Naive thymus-derived CD8-positive, alpha-beta T cell (primary cell): ENCODE measurements at regions not wholly inside any gene's neighbourhood (a gene's known extent, or its start where the extent isn't known, plus 50 kb on each side); places are given as distances from the start of the nearest gene placed in this dataset.

ENCODE experiments used
- ATAC-seq, 2 donors: fragments of 150-1000 bp; cut with Tn5 transposase in 1 of 2; sonication (Bioruptor Pico), chemical (Tn5 transposase) in 1 of 2; 1 replicate in 1 of 2; 2 replicates in 1 of 2; pipeline ENCODE4 v1.10.0; 2021; ENCODE audit warnings: mild to moderate bottlenecking in 2 of 2, moderate library complexity in 2 of 2
- POLR2A ChIA-PET: fragments of 350-600 bp; sonication (Branson Sonifier 250); formaldehyde crosslinking; loops from one replicate; lab custom pipeline; 2021; ENCODE audit warnings: antibody characterized with exemption; lab: Charles Lee
- DNase-seq, 10 donors: peaks; one replicate each; pipeline versions ENCODE4 v3.0.0 to v3.0.0-alpha.2; 2020 to 2022
- H3K27ac Mint-ChIP-seq, 10 donors: one replicate each; pipeline ENCODE4 v1.8.0; 2020 to 2022; ENCODE audit warnings: mild to moderate bottlenecking in 10 of 10, mixed read lengths in 10 of 10, moderate library complexity in 4 of 10, inconsistent platforms in 1 of 10
- H3K27me3 Mint-ChIP-seq, 5 donors: one replicate each; pipeline ENCODE4 v1.8.0; 2021 to 2022; ENCODE audit warnings: mixed read lengths in 5 of 5
- H3K36me3 Mint-ChIP-seq, 3 donors: one replicate each; pipeline ENCODE4 v1.8.0; 2020 to 2022; ENCODE audit warnings: mixed read lengths in 3 of 3, mild to moderate bottlenecking in 2 of 3, inconsistent platforms in 1 of 3
- H3K4me1 Mint-ChIP-seq, 4 donors: one replicate each; pipeline ENCODE4 v1.8.0; 2021 to 2022; ENCODE audit warnings: mixed read lengths in 4 of 4
- H3K4me3 Mint-ChIP-seq, 10 donors: one replicate each; pipeline ENCODE4 v1.8.0; 2020 to 2022; ENCODE audit warnings: mild to moderate bottlenecking in 10 of 10, mixed read lengths in 10 of 10, moderate library complexity in 6 of 10, inconsistent platforms in 1 of 10
- H3K9me3 Mint-ChIP-seq, 9 donors: one replicate each; pipeline ENCODE4 v1.8.0; 2020 to 2022; ENCODE audit warnings: mixed read lengths in 9 of 9, mild to moderate bottlenecking in 3 of 9, inconsistent platforms in 1 of 9, moderate library complexity in 1 of 9

DNA sequence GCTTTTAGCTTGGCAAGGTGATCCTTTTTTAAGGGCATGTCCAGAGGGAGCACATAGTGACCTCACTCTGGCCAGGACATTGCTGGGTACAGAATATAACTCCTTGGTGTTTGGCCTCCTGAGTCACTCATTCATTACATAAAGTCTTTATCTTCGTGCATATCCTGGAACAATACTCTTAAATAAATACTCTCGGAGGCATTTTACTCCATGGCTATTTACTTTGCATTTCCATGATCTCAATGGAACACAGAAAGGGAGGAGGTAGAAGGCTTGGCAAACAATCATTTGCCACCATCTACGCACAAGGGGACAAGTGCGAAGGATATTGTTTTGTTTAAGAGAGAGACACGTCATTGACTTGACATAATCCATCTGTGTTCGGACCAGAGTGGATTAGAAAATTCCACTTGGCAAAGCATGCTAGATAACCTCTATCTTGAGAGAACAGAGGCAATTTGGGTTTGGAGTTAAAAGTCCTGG lies 210.0 kb downstream of the IRS2 start:
- Mint-ChIP-seq H3K4me3 (no peak overlapping the region), H3K36me3 (no peaks in the 10 kb centered on the region), H3K4me1 (peaks cover 0 to 2% (median under 1%) of the 10 kb centered on the region in 4 donors), H3K9me3 (peaks cover 0 to 6% (median 0%) of the 10 kb centered on the region in 9 donors), H3K27ac (no peak overlapping the region), H3K27me3 (no peaks in the 10 kb centered on the region)
- POLR2A ChIA-PET: no interaction called here
- no peak for ATAC-seq
- no peak for DNase-seq

- ATAC-seq (no peak), DNase-seq (no peak)
- Mint-ChIP-seq H3K4me1 (peaks cover 2 to 8% (median 3%) of the 10 kb centered on the region in 4 donors), H3K36me3 (no peaks in the 10 kb centered on the region), H3K27ac (no peak overlapping the region), H3K4me3 (no peak overlapping the region), H3K27me3 (no peaks in the 10 kb centered on the region), H3K9me3 (peaks cover 0 to 3% (median 0%) of the 10 kb centered on the region in 9 donors)
- POLR2A ChIA-PET: no interaction called here
These were observed 210.6 kb downstream of the IRS2 start for GRCh38 chr13:109575821-109576220.

- Mint-ChIP-seq H3K4me1 (peaks cover 13 to 22% (median 17%) of the 10 kb centered on the region in 4 donors), H3K36me3 (no peaks in the 10 kb centered on the region), H3K27me3 (no peaks in the 10 kb centered on the region), H3K4me3 (no peak overlapping the region), H3K9me3 (peaks cover 0 to 3% (median 0%) of the 10 kb centered on the region in 9 donors), H3K27ac (peak overlapping the region in 5 of 10 donors; percentile 3 to 54 (median 30))
- DNase-seq (no peak), ATAC-seq (no peak)
- POLR2A ChIA-PET: no interaction called here
These were observed 214.0 kb downstream of the IRS2 start for GRCh38 chr13:109572389-109572788.

GRCh38 chr13:109569958-109570711 lies 216.2 kb downstream of the IRS2 start:
- H3K9me3 Mint-ChIP-seq: no peaks in the 10 kb centered on the region
- H3K4me1 Mint-ChIP-seq: peaks cover 13 to 22% (median 17%) of the 10 kb centered on the region in 4 donors
- H3K36me3 Mint-ChIP-seq: no peaks in the 10 kb centered on the region
- ATAC-seq (peak; percentile 76 to 98), DNase-seq (peak in 8 of 10 donors; percentile 1 to 70 (median 36))
- no peaks in the 10 kb centered on the region for H3K27me3 Mint-ChIP-seq
- peak overlapping the region; percentile 36 to 78 (median 64) for H3K4me3 Mint-ChIP-seq
- H3K27ac Mint-ChIP-seq: peak overlapping the region; percentile 50 to 94 (median 80)
- POLR2A ChIA-PET: no interaction called here

GRCh38 chr13:109568339-109568818 lies 218.0 kb downstream of the IRS2 start:
- Mint-ChIP-seq H3K4me1 (peaks cover 13 to 22% (median 17%) of the 10 kb centered on the region in 4 donors), H3K27ac (peak overlapping the region in 1 of 10 donors; percentile 76), H3K9me3 (no peaks in the 10 kb centered on the region), H3K36me3 (no peaks in the 10 kb centered on the region), H3K27me3 (no peaks in the 10 kb centered on the region), H3K4me3 (no peak overlapping the region)
- DNase-seq: no peak
- POLR2A ChIA-PET: no interaction called here
- no peak for ATAC-seq

DNA sequence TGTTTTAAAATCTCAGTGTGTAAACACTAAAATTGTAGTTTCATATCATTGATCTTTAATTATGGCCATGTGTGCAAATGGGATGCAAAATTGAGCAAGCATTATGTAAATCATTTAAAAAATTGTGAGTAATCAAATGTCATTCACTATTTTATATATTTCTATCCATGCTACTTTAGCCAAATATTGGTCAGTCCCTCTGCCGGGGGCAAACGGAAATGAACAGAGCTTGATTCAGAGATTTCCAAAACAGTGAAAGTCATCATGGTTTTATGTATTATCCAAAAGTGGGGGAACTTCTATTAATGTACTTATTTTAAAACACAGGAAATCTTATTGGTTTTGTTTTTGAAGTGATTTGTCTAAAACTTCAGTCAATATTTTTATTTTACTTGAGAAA lies 219.1 kb downstream of the IRS2 start:
- DNase-seq: no peak
- POLR2A ChIA-PET: no interaction called here
- no peak for ATAC-seq
- Mint-ChIP-seq H3K4me1 (peaks cover 13 to 22% (median 16%) of the 10 kb centered on the region in 4 donors), H3K27me3 (no peaks in the 10 kb centered on the region), H3K4me3 (no peak overlapping the region), H3K9me3 (no peaks in the 10 kb centered on the region), H3K27ac (no peak overlapping the region), H3K36me3 (no peaks in the 10 kb centered on the region)

- DNase-seq: no peak
- no peak overlapping the region for H3K4me3 Mint-ChIP-seq
- H3K9me3 Mint-ChIP-seq: peaks cover 0 to 3% (median 0%) of the 10 kb centered on the region in 9 donors
- H3K36me3 Mint-ChIP-seq: no peaks in the 10 kb centered on the region
- H3K27me3 Mint-ChIP-seq: no peaks in the 10 kb centered on the region
- H3K4me1 Mint-ChIP-seq: peaks cover 12 to 16% (median 14%) of the 10 kb centered on the region in 4 donors
- no peak for ATAC-seq
- POLR2A ChIA-PET: no interaction called here
- H3K27ac Mint-ChIP-seq: no peak overlapping the region
These were observed 220.5 kb downstream of the IRS2 start for GRCh38 chr13:109565877-109566276.

DNA sequence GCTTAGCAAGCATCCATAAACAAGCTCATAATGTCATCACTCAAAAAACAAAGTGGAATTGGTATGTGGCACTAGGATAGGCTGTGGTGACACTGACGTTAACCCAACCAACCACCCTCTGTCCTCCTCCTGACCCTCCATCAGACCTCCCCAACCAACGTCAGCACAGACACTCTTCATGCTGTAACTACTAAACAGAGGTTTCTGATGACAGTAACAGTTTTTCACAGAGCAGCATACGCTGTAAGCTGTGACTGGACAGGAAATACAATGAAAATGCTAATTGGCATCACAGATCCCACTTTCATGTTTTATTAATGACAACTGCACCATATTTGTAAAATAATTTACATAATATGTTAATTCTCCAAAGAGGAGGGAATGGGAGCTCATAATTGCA lies 238.0 kb downstream of the IRS2 start:
- ATAC-seq (no peak), DNase-seq (no peak)
- POLR2A ChIA-PET: no interaction called here
- no peak overlapping the region for H3K4me3 Mint-ChIP-seq
- H3K4me1 Mint-ChIP-seq: peaks cover 5 to 14% (median 8%) of the 10 kb centered on the region in 4 donors
- H3K9me3 Mint-ChIP-seq: peaks cover 0 to 2% (median 0%) of the 10 kb centered on the region in 9 donors
- no peak overlapping the region for H3K27ac Mint-ChIP-seq
- H3K36me3 Mint-ChIP-seq: no peaks in the 10 kb centered on the region
- peaks cover 0 to 5% (median 3%) of the 10 kb centered on the region in 5 donors for H3K27me3 Mint-ChIP-seq

DNA sequence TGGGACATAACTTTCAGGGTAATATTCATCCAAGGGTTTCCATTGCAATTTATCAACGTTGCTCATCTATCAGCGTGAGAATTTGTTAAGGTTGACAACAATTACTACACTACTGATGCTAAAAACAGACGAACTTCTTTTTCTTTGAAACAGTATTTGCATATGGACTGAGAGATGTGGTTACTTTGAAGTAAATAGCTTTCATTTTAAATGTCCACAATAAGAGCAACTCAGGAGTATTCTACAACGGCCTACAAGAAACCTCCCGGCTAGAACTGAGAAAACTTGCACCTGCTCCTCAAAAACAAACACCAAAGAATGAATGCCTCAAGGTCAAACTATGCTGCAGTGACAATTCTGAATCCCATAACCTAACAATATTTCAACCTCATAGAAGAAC lies 238.4 kb downstream of the IRS2 start:
- Mint-ChIP-seq H3K4me3 (no peak overlapping the region), H3K9me3 (no peaks in the 10 kb centered on the region), H3K4me1 (peaks cover 8 to 17% (median 12%) of the 10 kb centered on the region in 4 donors), H3K36me3 (no peaks in the 10 kb centered on the region), H3K27me3 (peaks cover 0 to 5% (median 0%) of the 10 kb centered on the region in 5 donors), H3K27ac (no peak overlapping the region)
- ATAC-seq: no peak
- POLR2A ChIA-PET: no interaction called here
- no peak for DNase-seq

GRCh38 chr13:109545931-109546330 lies 240.5 kb downstream of the IRS2 start:
- peaks cover 9 to 17% (median 13%) of the 10 kb centered on the region in 4 donors for H3K4me1 Mint-ChIP-seq
- no peak overlapping the region for H3K4me3 Mint-ChIP-seq
- no peaks in the 10 kb centered on the region for H3K9me3 Mint-ChIP-seq
- ATAC-seq (no peak), DNase-seq (no peak)
- no peak overlapping the region for H3K27ac Mint-ChIP-seq
- peaks cover 0 to 5% (median 0%) of the 10 kb centered on the region in 5 donors for H3K27me3 Mint-ChIP-seq
- POLR2A ChIA-PET: no interaction called here
- no peaks in the 10 kb centered on the region for H3K36me3 Mint-ChIP-seq

- H3K9me3 Mint-ChIP-seq: peaks cover 0 to 3% (median 0%) of the 10 kb centered on the region in 9 donors
- H3K4me3 Mint-ChIP-seq: no peak overlapping the region
- POLR2A ChIA-PET: no interaction called here
- H3K27me3 Mint-ChIP-seq: peaks cover 0 to 9% (median 3%) of the 10 kb centered on the region in 5 donors
- ATAC-seq (no peak), DNase-seq (no peak)
- H3K4me1 Mint-ChIP-seq: peaks cover 9 to 16% (median 12%) of the 10 kb centered on the region in 4 donors
- H3K27ac Mint-ChIP-seq: no peak overlapping the region
- peaks cover 0 to 4% (median 0%) of the 10 kb centered on the region in 3 donors for H3K36me3 Mint-ChIP-seq
These were observed 245.3 kb downstream of the IRS2 start for GRCh38 chr13:109541081-109541480.

- H3K4me3 Mint-ChIP-seq: no peak overlapping the region
- peaks cover 0 to 2% (median under 1%) of the 10 kb centered on the region in 4 donors for H3K4me1 Mint-ChIP-seq
- peaks cover 0 to 4% (median 0%) of the 10 kb centered on the region in 3 donors for H3K36me3 Mint-ChIP-seq
- H3K27ac Mint-ChIP-seq: no peak overlapping the region
- ATAC-seq (no peak), DNase-seq (no peak)
- peaks cover 0 to 9% (median 0%) of the 10 kb centered on the region in 9 donors for H3K9me3 Mint-ChIP-seq
- peaks cover 0 to 14% (median 11%) of the 10 kb centered on the region in 5 donors for H3K27me3 Mint-ChIP-seq
- POLR2A ChIA-PET: no interaction called here
These were observed 248.8 kb downstream of the IRS2 start for GRCh38 chr13:109537584-109537983.

DNA sequence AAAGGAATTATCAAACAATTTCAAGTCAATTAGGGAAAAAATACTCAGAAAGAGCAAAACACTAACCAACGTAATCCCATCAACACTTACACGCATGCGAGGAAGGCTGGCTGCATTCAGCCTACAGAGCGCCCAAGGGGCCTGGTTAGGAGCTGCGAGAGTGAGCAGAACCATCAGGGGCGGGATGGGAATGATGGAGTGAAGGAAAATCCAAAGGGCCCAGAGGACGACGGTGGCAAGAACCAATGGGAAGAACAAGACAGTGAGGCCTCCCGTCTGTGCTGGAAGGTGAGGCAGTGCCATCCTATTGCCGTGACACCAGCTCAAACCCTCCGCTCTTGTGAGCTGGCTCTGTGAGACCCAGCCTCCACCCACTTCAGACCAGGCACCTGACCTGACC lies 253.0 kb downstream of the IRS2 start:
- H3K36me3 Mint-ChIP-seq: no peaks in the 10 kb centered on the region
- H3K27ac Mint-ChIP-seq: no peak overlapping the region
- H3K9me3 Mint-ChIP-seq: peaks cover 0 to 9% (median 0%) of the 10 kb centered on the region in 9 donors
- peaks cover 2 to 17% (median 8%) of the 10 kb centered on the region in 5 donors for H3K27me3 Mint-ChIP-seq
- ATAC-seq (no peak), DNase-seq (no peak)
- H3K4me1 Mint-ChIP-seq: peaks cover 0 to 1% (median 0%) of the 10 kb centered on the region in 4 donors
- H3K4me3 Mint-ChIP-seq: no peak overlapping the region
- POLR2A ChIA-PET: no interaction called here
